A673 (cell line): ENCODE measurements at regions not wholly inside any gene's neighbourhood (a gene's known extent, or its start where the extent isn't known, plus 50 kb on each side); places are given as distances from the start of the nearest gene placed in this dataset.
"Not testable (repeated sequence)": the region's sequence is repeated elsewhere in the genome, so short reads cannot be mapped to it uniquely, and the experiment has no call there.

ENCODE experiments used
- BruUV-seq: library from RNA; stranded (reverse); fragments of 400-500 nt; replicated peaks from 2 replicates; lab custom pipeline; 2021; lab: Mats Ljungman, UMichigan
- CTCF ChIA-PET: fragments of 300-600 bp; sonication (Branson Sonifier 250); formaldehyde crosslinking; loops from one replicate; lab custom pipeline; 2022; ENCODE audit warnings: antibody characterized with exemption; lab: Charles Lee
- POLR2A ChIA-PET: fragments of 300-600 bp; sonication (Branson Sonifier 250); formaldehyde crosslinking; loops from one replicate; lab custom pipeline; 2022; ENCODE audit warnings: antibody characterized with exemption; ENCODE audit not compliant: low non-redundant PET; lab: Charles Lee
- DNase-seq: peaks from one replicate; pipeline ENCODE4 v3.0.0-alpha.2; 2015; ENCODE audit warnings: low spot score
- H3K27ac ChIP-seq: fragments of 200-600 bp; sonication (generic); 2 replicates; pipeline ENCODE4 v1.5.1; 2016; ENCODE audit warnings: mixed run types, low read depth, mild to moderate bottlenecking, mixed read lengths, antibody characterized with exemption, low read length; ENCODE audit not compliant: poor library complexity, severe bottlenecking
- H3K27me3 ChIP-seq: fragments of 200-600 bp; sonication (generic); replicated peaks from 2 replicates; pipeline ENCODE4 v1.6.1; 2017; ENCODE audit warnings: mixed run types, low read depth, mild to moderate bottlenecking, mixed read lengths, antibody characterized with exemption, low read length; ENCODE audit not compliant: insufficient read depth, poor library complexity
- H3K36me3 ChIP-seq: fragments of 200-600 bp; sonication (generic); 2 replicates; pipeline ENCODE4 v1.6.1; 2016; ENCODE audit warnings: mixed run types, mild to moderate bottlenecking, mixed read lengths, antibody characterized with exemption, low read length; ENCODE audit not compliant: insufficient read depth, poor library complexity, severe bottlenecking
- H3K4me1 ChIP-seq: fragments of 200-600 bp; sonication (generic); 2 replicates; pipeline ENCODE4 v1.6.1; 2017; ENCODE audit warnings: mixed run types, mild to moderate bottlenecking, mixed read lengths, antibody characterized with exemption, low read length; ENCODE audit not compliant: insufficient read depth, poor library complexity, severe bottlenecking
- H3K4me3 ChIP-seq: fragments of 200-600 bp; sonication (generic); 2 replicates; pipeline ENCODE4 v1.5.1; 2016; ENCODE audit warnings: low read depth, mixed run types, mild to moderate bottlenecking, mixed read lengths, low read length; ENCODE audit not compliant: poor library complexity, severe bottlenecking
- H3K9me3 ChIP-seq: fragments of 200-600 bp; sonication (generic); 2 replicates; pipeline ENCODE4 v1.6.1; 2016; ENCODE audit warnings: mixed run types, low read depth, mild to moderate bottlenecking, mixed read lengths, antibody characterized with exemption, low read length; ENCODE audit not compliant: poor library complexity, severe bottlenecking
- EZH2 ChIP-seq: fragments of 200-600 bp; sonication (generic); IDR thresholded peaks from 2 replicates; pipeline ENCODE4 v1.6.1; 2017; ENCODE audit warnings: borderline replicate concordance, low read depth, mild to moderate bottlenecking, mixed read lengths, antibody characterized with exemption, low read length; ENCODE audit not compliant: poor library complexity, severe bottlenecking
- intact Hi-C: fragments of 100-400 bp; cut with micrococcal nuclease; formaldehyde crosslinking; loops from one replicate; pipeline ENCODE4 v1.10.0; 2022; ENCODE audit not compliant: unreplicated experiment
- TF ChIP-seq, protein P1 (sequence below): fragments of 300-800, 200-600 bp; sonication (generic); conservative IDR thresholded peaks from 2 replicates; pipeline ENCODE4 v1.5.1; 2017; ENCODE audit warnings: low read depth, mild to moderate bottlenecking, antibody characterized with exemption, low read length, moderate library complexity, mixed read lengths

DNA sequence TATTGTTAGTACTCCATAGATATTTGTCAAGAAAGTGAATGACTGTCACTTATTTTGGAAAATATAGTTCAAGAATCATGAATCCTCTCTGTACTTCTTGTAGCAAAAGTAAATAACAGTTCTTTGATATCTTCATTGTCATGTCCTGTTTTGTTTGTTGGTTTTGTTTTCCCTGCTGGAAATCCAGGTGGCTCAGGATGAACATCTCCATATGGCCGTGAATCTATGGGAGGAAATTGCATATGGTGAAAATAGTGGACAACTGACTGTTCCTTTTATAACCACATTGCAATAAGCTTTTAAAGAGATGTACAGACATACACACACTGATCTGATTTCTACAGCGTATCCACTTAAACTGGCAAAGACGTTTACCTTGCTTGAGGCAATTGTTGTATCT lies 637.0 kb upstream of the RBFOX1 start:
- no peaks in the 10 kb centered on the region for H3K27me3 ChIP-seq
- H3K9me3 ChIP-seq = no peaks in the 10 kb centered on the region
- no peak overlapping the region for H3K27ac ChIP-seq
- H3K36me3 ChIP-seq = no peaks in the 10 kb centered on the region
- TF ChIP-seq EZH2 = no peak
- TF ChIP-seq, protein P1, sequence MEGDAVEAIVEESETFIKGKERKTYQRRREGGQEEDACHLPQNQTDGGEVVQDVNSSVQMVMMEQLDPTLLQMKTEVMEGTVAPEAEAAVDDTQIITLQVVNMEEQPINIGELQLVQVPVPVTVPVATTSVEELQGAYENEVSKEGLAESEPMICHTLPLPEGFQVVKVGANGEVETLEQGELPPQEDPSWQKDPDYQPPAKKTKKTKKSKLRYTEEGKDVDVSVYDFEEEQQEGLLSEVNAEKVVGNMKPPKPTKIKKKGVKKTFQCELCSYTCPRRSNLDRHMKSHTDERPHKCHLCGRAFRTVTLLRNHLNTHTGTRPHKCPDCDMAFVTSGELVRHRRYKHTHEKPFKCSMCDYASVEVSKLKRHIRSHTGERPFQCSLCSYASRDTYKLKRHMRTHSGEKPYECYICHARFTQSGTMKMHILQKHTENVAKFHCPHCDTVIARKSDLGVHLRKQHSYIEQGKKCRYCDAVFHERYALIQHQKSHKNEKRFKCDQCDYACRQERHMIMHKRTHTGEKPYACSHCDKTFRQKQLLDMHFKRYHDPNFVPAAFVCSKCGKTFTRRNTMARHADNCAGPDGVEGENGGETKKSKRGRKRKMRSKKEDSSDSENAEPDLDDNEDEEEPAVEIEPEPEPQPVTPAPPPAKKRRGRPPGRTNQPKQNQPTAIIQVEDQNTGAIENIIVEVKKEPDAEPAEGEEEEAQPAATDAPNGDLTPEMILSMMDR = no peak
- DNase-seq = no peak
- intact Hi-C loops = no loop called here
- ChIA-PET POLR2A (no interaction called here), CTCF (no interaction called here)
- H3K4me1 ChIP-seq = no peaks in the 10 kb centered on the region
- BruUV-seq = no TSS peak
- no peak overlapping the region for H3K4me3 ChIP-seq

GRCh38 chr16:6694636-6695035 lies 638.0 kb upstream of the RBFOX1 start:
- POLR2A ChIA-PET = no interaction called here
- intact Hi-C loops = no loop called here

GRCh38 chr16:6693418-6693817 lies 639.2 kb upstream of the RBFOX1 start:
- intact Hi-C loops, H3K4me1 ChIP-seq, DNase-seq, H3K36me3 ChIP-seq, CTCF ChIA-PET, H3K4me3 ChIP-seq, H3K27ac ChIP-seq, BruUV-seq, H3K27me3 ChIP-seq, POLR2A ChIA-PET, H3K9me3 ChIP-seq: not testable (repeated sequence)

More at GRCh38 chr16:6694636-6695035, 638.0 kb upstream of the RBFOX1 start:
- Histone ChIP-seq H3K27ac (no peak overlapping the region), H3K4me3 (no peak overlapping the region), H3K9me3 (no peaks in the 10 kb centered on the region), H3K4me1 (no peaks in the 10 kb centered on the region), H3K36me3 (no peaks in the 10 kb centered on the region), H3K27me3 (no peaks in the 10 kb centered on the region)
- no TSS peak for BruUV-seq
- DNase-seq = no peak
- CTCF ChIA-PET = no interaction called here
- no peak for TF ChIP-seq EZH2
- TF ChIP-seq, protein P1 = no peak

DNA sequence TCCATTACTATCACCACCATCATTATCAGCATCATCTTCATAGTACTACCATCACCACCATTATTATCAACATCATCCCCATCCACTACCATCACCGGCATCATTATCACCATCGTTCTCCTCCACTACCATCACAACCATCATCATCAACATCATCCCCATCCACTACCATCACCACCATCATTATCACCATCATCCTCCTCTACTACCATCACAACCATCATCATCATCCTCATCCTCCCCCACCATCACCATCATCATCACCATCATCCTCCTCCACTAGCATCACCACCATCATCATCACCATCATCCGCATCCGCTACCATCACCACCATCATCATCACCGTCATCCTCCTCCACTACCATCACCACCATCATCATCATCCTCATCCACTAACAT lies 639.8 kb upstream of the RBFOX1 start:
- DNase-seq = no peak

More for the DNA sequence above, 639.8 kb upstream of the RBFOX1 start:
- no TSS peak for BruUV-seq
- ChIA-PET POLR2A (no interaction called here), CTCF (no interaction called here)
- intact Hi-C loops = no loop called here
- Histone ChIP-seq H3K36me3 (no peaks in the 10 kb centered on the region), H3K27ac (no peak overlapping the region), H3K4me3 (no peak overlapping the region), H3K27me3 (no peaks in the 10 kb centered on the region), H3K9me3 (no peaks in the 10 kb centered on the region), H3K4me1 (no peaks in the 10 kb centered on the region)
- no peak for TF ChIP-seq EZH2
- TF ChIP-seq, protein P1 = no peak
